Ishikawa (cell line): ENCODE measurements at regions not wholly inside any gene's neighbourhood (a gene's known extent, or its start where the extent isn't known, plus 50 kb on each side); places are given as distances from the start of the nearest gene placed in this dataset.

ENCODE experiments used
- CEBPB ChIP-seq: IDR thresholded peaks from 2 replicates; pipeline ENCODE4 v1.6.1; 2012
- CREB1 ChIP-seq: IDR thresholded peaks from 2 replicates; pipeline ENCODE4 v1.6.1; 2012; ENCODE audit warnings: low read depth
- EGR1 ChIP-seq: IDR thresholded peaks from 2 replicates; pipeline ENCODE4 v1.6.1; 2012
- EP300 ChIP-seq: IDR thresholded peaks from 2 replicates; pipeline ENCODE4 v1.6.1; 2012; ENCODE audit warnings: borderline replicate concordance
- FOXM1 ChIP-seq: IDR thresholded peaks from 2 replicates; pipeline ENCODE4 v1.6.1; 2012; ENCODE audit warnings: low read depth, borderline replicate concordance
- NFIC ChIP-seq: IDR thresholded peaks from 2 replicates; pipeline ENCODE4 v1.6.1; 2012
- RAD21 ChIP-seq: IDR thresholded peaks from 2 replicates; pipeline ENCODE4 v1.6.1; 2012; ENCODE audit warnings: low read depth
- REST ChIP-seq: IDR thresholded peaks from 2 replicates; pipeline ENCODE4 v1.6.1; 2012; ENCODE audit warnings: low read depth, mild to moderate bottlenecking
- TAF1 ChIP-seq: IDR thresholded peaks from 2 replicates; pipeline ENCODE4 v1.6.1; 2012; ENCODE audit warnings: low read depth, mild to moderate bottlenecking
- TCF12 ChIP-seq: IDR thresholded peaks from 2 replicates; pipeline ENCODE4 v1.6.1; 2012; ENCODE audit warnings: low read depth
- TEAD4 ChIP-seq: IDR thresholded peaks from 2 replicates; pipeline ENCODE4 v1.6.1; 2012
- USF1 ChIP-seq: IDR thresholded peaks from 2 replicates; pipeline ENCODE4 v1.6.1; 2012
- YY1 ChIP-seq: IDR thresholded peaks from 2 replicates; pipeline ENCODE4 v1.6.1; 2012; ENCODE audit warnings: low read depth
- ZBTB7A ChIP-seq: IDR thresholded peaks from 2 replicates; pipeline ENCODE4 v1.6.1; 2012; ENCODE audit warnings: low read depth
- TF ChIP-seq, protein P1 (sequence below): IDR thresholded peaks from 2 replicates; pipeline ENCODE4 v1.6.1; 2012

DNA sequence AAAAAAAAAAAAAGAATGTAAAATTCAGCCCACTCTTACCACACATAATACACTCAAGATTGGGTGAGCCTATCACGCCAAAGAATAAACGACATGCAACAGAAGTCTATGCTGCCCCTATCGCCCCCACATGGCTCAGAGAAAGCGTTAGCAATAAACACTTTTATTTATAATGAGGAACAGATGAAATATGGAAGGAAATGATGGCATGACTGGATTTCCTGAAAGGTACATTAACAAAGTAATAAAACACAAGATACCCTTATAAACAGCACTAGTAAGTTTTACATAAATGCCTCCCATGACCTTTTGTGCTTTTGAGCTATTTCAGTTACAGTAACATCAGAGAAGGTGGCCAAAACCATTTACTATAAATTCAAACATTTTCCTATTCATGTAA is 71.4 kb upstream of the SCAF8 start:
- TF ChIP-seq TCF12 (no peak), FOXM1 (no peak), EP300 (no peak), TAF1 (no peak), RAD21 (0 out of 2 replicates have a peak, but pooled peaks have one; percentile 3)

DNA sequence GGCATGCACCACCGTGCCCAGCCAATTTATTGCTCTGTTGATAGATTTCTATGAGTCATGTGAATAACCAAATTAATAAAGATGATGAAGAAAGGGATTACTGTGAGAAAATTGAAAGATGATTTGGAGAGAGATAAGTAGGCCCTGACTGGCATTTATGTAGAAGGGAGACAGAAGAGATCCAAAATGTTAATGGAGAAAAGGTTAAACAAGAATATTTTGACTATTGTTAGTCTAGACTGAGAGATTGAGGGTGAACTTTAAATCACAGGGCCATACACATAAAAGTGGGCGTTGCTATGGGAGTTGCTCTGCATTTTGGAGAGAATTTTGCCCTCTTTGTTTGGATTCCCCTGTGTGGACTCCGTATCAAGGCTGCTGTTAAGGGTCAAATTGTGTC is 68.9 kb upstream of the SCAF8 start:
- TF ChIP-seq CREB1, result no peak
- no peak for TF ChIP-seq NFIC
- TF ChIP-seq CEBPB, result no peak
- no peak for TF ChIP-seq TAF1
- TF ChIP-seq RAD21, result no peak
- TF ChIP-seq TEAD4, result no peak
- TF ChIP-seq, protein P1, sequence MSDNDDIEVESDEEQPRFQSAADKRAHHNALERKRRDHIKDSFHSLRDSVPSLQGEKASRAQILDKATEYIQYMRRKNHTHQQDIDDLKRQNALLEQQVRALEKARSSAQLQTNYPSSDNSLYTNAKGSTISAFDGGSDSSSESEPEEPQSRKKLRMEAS, result no peak
- TF ChIP-seq REST, result no peak
- TF ChIP-seq TCF12, result no peak
- TF ChIP-seq USF1, result no peak
- no peak for TF ChIP-seq ZBTB7A
- TF ChIP-seq EP300, result no peak

- TF ChIP-seq FOXM1, result no peak
- TF ChIP-seq YY1, result no peak
- TF ChIP-seq TCF12, result no peak
- TF ChIP-seq TEAD4, result no peak
- TF ChIP-seq CREB1, result no peak
- no peak for TF ChIP-seq ZBTB7A
- TF ChIP-seq EP300, result no peak
- no peak for TF ChIP-seq RAD21
Observed at GRCh38 chr6:154668156-154668555, 65.1 kb upstream of the SCAF8 start.

- TF ChIP-seq RAD21, result no peak
- TF ChIP-seq ZBTB7A, result no peak
- no peak for TF ChIP-seq EP300
- no peak for TF ChIP-seq TCF12
- TF ChIP-seq TAF1, result no peak
Observed at GRCh38 chr6:154672086-154672485, 61.1 kb upstream of the SCAF8 start.

DNA sequence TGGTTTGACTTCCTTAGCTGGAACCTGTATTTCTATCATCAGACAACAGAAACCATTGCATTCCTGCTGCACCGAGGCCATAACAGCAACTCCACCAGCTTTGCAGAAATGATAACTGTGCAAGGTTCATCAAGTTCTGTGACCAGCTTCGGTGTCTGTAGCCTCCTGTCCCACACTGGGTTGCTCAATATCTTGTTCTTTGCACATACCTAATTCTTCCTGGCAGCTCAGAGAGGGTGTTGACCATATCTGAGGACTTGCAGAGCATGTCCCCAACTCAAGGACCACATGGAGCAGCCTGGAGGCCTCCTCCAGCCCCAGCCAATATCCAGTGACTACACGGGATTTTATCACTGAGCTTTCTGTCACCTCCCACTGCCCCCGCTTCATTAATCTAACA is 59.3 kb upstream of the SCAF8 start:
- TF ChIP-seq TAF1 (no peak), FOXM1 (no peak), CREB1 (no peak), REST (no peak), TCF12 (no peak), EP300 (no peak), USF1 (no peak), CEBPB (no peak), YY1 (no peak), NFIC (no peak), RAD21 (no peak), TEAD4 (no peak), EGR1 (no peak), ZBTB7A (no peak)
- TF ChIP-seq, protein P1, result no peak

DNA sequence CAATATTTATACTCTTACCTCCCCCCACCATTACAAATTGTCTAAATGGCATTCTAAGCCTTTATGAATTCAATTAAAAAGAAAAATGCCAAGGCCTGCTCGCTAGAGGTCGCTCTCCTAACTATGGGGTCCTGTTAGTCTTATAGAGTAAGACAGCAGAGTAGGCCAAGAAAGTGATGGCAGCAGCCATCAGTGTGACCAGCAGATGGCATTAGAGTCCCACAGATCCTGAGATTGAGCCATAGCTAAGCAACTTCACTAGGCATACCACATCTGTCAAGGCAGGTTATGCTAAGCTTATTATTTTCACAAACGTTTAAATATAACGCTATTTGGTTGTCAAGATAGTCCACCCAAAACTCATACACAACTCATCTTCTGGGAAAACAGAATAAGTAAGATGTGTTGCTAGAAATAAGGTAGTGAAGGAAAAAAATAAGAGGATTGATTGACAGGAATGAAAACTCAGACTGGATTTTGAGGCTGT is 57.6 kb upstream of the SCAF8 start:
- TF ChIP-seq EP300 (no peak), FOXM1 (0 out of 2 replicates have a peak, but pooled peaks have one; percentile 12), CEBPB (no peak), NFIC (no peak), TCF12 (no peak), TEAD4 (peak; percentile 24; the same call in 1 of the 2 replicates), ZBTB7A (no peak), EGR1 (no peak), TAF1 (no peak), YY1 (peak; percentile 28; the same call in 1 of the 2 replicates), USF1 (no peak), REST (no peak), CREB1 (no peak), RAD21 (peak; percentile 99)
- TF ChIP-seq, protein P1, result no peak
